NCI-H1436 (cell line): ENCODE measurements at regions not wholly inside any gene's neighbourhood (a gene's known extent, or its start where the extent isn't known, plus 50 kb on each side); places are given as distances from the start of the nearest gene placed in this dataset.

Experiments used
- DNase-seq: peaks from one replicate; lab custom pipeline; 2025; lab: John Stamatoyannopoulos, UW

- no peak for DNase-seq
Observed at GRCh38 chr5:61623401-61624069, 291.5 kb downstream of the ZSWIM6 start.

GRCh38 chr5:61624553-61625136, 292.6 kb downstream of the ZSWIM6 start:
- no peak for DNase-seq

- peak; percentile 30 for DNase-seq
Observed at GRCh38 chr5:61625137-61625561, 293.1 kb downstream of the ZSWIM6 start.

GRCh38 chr5:61625681-61626621, 293.9 kb downstream of the ZSWIM6 start:
- no peak for DNase-seq

GRCh38 chr5:61626639-61627282, 294.7 kb downstream of the ZSWIM6 start:
- no peak for DNase-seq

GRCh38 chr5:61627531-61627930, 295.5 kb downstream of the ZSWIM6 start:
- no peak for DNase-seq

GRCh38 chr5:61630908-61631307, 298.9 kb downstream of the ZSWIM6 start:
- no peak for DNase-seq

GRCh38 chr5:61631438-61631941, 299.4 kb downstream of the ZSWIM6 start:
- DNase-seq: no peak

- DNase-seq: no peak
Observed at GRCh38 chr5:61632064-61632463, 300.0 kb downstream of the ZSWIM6 start.

GRCh38 chr5:61635271-61635670, 303.2 kb downstream of the ZSWIM6 start:
- DNase-seq: no peak

GRCh38 chr5:61637566-61637965, 305.5 kb downstream of the ZSWIM6 start:
- DNase-seq: no peak

- no peak for DNase-seq
Observed at GRCh38 chr5:61638476-61638875, 306.4 kb downstream of the ZSWIM6 start.

- no peak for DNase-seq
Observed at GRCh38 chr5:61640179-61641021, 308.3 kb downstream of the ZSWIM6 start.

- no peak for DNase-seq
Observed at GRCh38 chr5:61641748-61642565, 309.9 kb downstream of the ZSWIM6 start.

- DNase-seq: no peak
Observed at GRCh38 chr5:61647672-61648071, 315.6 kb downstream of the ZSWIM6 start.

- DNase-seq: no peak
Observed at GRCh38 chr5:61649231-61649630, 317.2 kb downstream of the ZSWIM6 start.

GRCh38 chr5:61649971-61650370, 317.9 kb downstream of the ZSWIM6 start:
- no peak for DNase-seq

- DNase-seq: no peak
Observed at GRCh38 chr5:61650661-61651060, 318.6 kb downstream of the ZSWIM6 start.

GRCh38 chr5:61651195-61651594, 319.1 kb downstream of the ZSWIM6 start:
- DNase-seq: no peak

GRCh38 chr5:61652916-61653315, 320.9 kb downstream of the ZSWIM6 start:
- DNase-seq: no peak
